Stimulated activated CD4-positive, alpha-beta T cell treated with anti-CD3 and anti-CD28 coated beads, Interleukin-4, amount 100 ng/mL, for 1 hour (primary cell): ENCODE measurements at regions not wholly inside any gene's neighbourhood (a gene's known extent, or its start where the extent isn't known, plus 50 kb on each side); places are given as distances from the start of the nearest gene placed in this dataset.
"Not testable (repeated sequence)": the region's sequence is repeated elsewhere in the genome, so short reads cannot be mapped to it uniquely, and the experiment has no call there.

Experiments
- DNase-seq: peaks from one replicate; pipeline ENCODE4 v3.0.0-alpha.2; 2020

DNA sequence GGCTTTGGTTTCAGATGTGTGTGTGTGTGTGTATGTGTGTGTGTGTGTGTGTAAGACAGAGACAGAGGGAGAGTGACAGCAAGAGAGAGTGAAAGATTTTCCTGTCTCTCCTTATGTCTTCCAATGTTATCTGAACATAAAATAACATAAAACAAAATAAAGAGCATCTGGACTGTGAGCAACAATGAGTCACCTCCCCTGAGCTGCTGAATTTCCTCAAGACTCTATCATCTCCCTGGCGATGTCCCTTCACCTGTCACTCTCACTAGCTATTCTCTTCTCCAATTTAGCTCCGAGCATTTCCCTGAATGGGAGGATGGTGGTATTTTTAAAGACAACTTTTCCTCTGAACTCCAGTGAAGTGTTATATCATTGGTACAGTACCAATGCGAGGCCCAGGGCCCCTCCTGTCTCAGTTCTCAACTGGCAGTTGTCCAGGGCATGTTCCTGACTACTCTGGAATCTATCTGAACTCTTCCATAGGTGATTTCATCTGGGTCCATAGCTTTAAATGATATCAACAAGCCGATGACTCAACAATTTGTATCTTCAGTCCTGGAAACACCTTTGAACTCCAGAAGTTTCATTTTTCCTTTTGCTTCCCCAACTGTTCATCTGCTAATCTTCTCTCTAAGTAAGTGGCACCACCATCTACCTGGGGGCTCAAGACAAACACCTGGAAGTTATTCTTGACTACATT is 195.0 kb upstream of the CLNK start:
- no peak for DNase-seq

GRCh38 chr4:10878861-10879260 is 194.3 kb upstream of the CLNK start:
- DNase-seq = no peak

DNA sequence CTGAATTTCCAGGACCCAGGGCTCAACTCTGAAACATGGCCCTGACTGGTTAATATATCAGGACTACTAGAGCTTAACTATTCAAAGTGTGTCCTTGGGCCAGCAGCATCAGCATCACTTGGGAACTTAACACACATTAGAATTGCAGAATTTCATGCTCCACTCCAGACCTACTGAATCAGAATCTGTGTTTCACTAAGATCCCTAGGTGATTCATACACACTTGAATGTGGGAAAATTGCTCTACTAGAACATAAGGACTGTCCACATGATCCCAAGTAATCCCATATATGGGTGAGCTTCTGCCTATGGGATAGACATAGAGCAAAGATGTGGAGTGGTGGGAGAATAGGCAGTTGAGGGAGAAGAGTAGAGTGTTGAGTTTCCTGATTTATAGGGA is 192.5 kb upstream of the CLNK start:
- no peak for DNase-seq

GRCh38 chr4:10875144-10875799 is 190.7 kb upstream of the CLNK start:
- DNase-seq = no peak

GRCh38 chr4:10873809-10874208 is 189.2 kb upstream of the CLNK start:
- DNase-seq = no peak

- DNase-seq = no peak
Measured at GRCh38 chr4:10872833-10873517, 188.4 kb upstream of the CLNK start.

- DNase-seq = no peak
Measured at GRCh38 chr4:10866666-10867065, 182.1 kb upstream of the CLNK start.

DNA sequence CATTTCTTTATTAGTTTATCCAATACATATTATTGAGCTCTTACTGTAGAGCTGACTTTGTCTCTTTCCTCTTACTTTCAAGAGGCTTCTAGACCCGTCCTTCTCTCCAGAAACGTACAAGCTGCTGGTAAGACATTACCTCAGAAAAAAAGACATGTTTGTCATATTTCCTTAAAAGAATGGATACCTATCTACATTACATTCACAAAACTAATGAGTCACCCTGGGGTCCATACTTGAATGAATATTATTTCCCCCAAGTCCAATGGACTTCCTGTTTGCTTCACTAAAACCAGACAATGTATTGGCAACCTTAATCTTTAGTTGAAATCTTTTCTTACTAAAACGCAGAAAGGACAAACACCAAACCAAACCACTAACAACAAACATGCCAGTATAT is 176.5 kb upstream of the CLNK start:
- no peak for DNase-seq

GRCh38 chr4:10856271-10856782 is 171.8 kb upstream of the CLNK start:
- DNase-seq = no peak

- DNase-seq = no peak
Measured at GRCh38 chr4:10853196-10853595, 168.6 kb upstream of the CLNK start.

- no peak for DNase-seq
Measured at GRCh38 chr4:10841697-10842096, 157.1 kb upstream of the CLNK start.

GRCh38 chr4:10837151-10837550 is 152.6 kb upstream of the CLNK start:
- no peak for DNase-seq

DNA sequence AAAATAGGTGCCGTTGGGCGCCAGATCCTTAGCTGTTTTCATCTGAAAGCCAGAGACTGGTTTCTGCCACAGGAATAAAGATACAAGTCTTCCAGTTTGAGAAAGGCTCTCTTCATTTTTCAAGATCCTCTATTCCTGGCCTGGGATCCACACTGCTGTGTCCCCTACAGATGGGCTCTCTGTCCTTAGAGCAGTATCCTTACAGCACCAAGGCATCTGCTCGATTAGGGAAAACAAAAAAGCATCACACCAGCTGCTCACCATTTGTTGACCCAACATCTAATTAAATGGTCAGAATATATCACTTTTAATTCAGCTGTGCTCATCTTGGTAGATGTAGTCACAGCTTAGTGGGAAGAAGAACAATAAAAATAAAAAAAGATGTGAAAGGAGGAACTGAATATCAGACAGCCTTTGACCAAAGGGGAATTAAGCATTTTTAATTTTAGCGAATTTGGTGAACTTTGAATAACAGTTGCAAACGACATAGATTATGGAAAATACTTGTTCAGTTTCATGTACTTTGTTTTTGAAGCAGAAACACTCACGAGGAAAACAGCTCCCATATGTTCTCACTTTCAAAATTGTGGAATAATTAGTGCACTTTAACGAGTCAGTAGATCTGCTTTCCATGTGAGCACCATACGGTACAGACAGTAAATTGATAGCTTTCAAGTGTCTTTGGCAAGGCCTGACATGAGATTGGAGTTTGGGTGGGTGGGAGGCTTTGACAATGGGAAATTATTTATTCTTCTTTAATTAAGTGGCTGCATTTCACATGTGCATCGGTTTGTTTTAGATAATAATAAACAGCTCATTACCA is 148.4 kb upstream of the CLNK start:
- no peak for DNase-seq

GRCh38 chr4:10831727-10832408 is 147.3 kb upstream of the CLNK start:
- no peak for DNase-seq

DNA sequence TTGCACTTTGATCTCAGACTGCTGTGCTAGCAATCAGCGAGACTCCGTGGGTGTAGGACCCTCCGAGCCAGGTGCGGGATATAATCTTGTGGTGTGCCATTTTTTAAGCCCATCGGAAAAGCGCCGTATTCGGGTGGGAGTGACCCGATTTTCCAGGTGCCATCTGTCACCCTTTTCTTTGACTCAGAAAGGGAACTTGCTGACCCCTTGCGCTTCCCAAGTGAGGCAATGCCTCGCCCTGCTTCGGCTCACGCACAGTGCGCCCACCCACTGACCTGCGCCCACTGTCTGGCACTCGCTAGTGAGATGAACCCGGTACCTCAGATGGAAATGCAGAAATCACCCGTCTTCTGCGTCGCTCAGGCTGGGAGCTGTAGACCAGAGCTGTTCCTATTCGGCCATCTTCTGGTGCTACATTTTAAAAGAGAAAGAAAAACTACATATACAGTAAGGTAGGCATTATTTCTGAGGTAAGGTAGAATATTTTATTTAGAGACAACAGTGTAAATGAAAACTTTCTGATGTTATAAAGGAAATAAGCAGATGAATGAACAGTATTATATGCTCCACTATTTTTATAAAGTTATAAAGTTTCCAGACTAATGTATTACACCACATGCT is 144.5 kb upstream of the CLNK start:
- not testable (repeated sequence) for DNase-seq

DNA sequence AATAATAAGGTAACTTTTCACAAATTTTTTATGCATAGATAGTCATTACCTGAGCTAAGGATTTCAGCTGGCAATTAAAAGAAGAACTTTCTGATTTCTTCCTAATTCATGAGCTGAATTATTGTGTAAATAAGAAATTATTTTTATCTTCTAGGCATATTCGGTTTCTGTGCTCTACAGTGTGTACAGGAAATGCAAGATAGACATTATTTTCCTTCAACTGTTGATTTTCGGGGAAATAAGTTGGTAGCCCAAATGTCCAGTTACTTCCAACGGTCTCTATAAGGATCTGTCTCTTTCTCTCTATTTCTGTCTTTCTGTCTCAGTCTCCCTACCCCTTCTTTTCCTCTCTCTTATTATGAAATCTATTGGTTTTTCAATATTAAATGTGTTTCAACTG is 137.3 kb upstream of the CLNK start:
- DNase-seq = no peak

- DNase-seq = no peak
Measured at GRCh38 chr4:10816571-10816970, 132.0 kb upstream of the CLNK start.

DNA sequence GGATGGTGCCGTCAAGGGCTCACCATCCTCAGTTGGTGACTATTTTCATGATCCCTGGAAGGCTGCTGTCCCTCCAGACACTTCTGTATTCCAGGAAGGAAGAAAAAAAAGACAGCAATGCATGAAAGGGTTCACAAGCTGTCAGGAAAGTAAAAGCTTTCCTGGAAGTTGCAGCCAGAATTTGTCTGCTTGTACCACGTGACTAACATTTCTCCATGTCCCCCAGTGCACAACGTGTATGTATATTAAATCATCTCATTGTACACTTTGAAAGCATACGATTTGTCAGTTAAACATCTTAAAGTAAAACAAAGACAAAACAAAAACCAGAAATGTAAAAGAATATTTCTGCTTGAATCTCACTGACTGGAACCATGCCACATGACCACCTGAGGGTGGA is 127.4 kb upstream of the CLNK start:
- DNase-seq = no peak

- DNase-seq = no peak
Measured at GRCh38 chr4:10810411-10810810, 125.8 kb upstream of the CLNK start.

- no peak for DNase-seq
Measured at GRCh38 chr4:10809905-10810304, 125.3 kb upstream of the CLNK start.

- DNase-seq = no peak
Measured at GRCh38 chr4:10808591-10808990, 124.0 kb upstream of the CLNK start.
